HG02852 (cell line): ENCODE measurements at regions not wholly inside any gene's neighbourhood (a gene's known extent, or its start where the extent isn't known, plus 50 kb on each side); places are given as distances from the start of the nearest gene placed in this dataset.
A peak's percentile ranks its signal among the peaks of the same experiment; 100 is the strongest.

Experiments
- ATAC-seq: cut with Tn5 transposase; IDR thresholded peaks from one replicate; pipeline ENCODE4 v1.9.1; 2021; ENCODE audit warnings: mild to moderate bottlenecking, moderate library complexity; ENCODE audit not compliant: unreplicated experiment

GRCh38 chr6:14187406-14187805, 69.8 kb downstream of the CD83 start:
- no peak for ATAC-seq

- no peak for ATAC-seq
Measured at GRCh38 chr6:14189074-14189473, 71.5 kb downstream of the CD83 start.

DNA sequence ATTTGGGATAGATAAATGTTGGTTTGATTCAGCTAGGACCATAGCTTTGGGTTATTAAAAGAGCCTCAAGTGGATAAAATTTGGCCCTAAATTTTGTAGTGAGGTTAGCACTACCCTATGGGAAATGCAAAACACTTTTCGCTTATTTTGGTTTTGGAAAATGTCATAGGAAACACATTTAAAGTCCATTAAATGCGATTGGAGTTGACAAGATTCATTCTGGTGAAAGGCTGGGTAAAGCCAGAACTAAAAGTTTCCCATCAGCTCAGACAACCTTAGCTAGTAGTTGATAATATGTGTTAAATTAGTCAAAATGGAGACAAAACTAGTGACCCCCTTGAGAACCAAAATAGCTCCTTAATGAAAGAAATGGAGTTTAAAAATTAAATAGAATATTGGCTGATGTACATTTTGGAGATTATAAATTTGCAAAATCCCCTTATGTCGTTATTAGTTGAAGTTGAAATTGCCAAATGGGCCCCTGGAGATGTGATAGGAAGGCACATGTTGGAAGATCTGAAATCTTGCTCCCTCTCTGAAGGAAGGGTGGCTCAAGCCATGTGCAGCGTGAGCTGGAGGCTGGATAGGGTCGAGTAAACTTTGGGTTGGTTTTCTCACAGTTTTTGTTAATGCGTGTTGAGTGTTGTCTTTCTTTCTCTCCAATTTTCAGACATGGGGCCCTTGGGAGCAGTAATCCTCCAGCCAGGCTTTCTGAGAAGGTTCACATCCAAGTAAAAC, 72.8 kb downstream of the CD83 start:
- ATAC-seq: no peak

DNA sequence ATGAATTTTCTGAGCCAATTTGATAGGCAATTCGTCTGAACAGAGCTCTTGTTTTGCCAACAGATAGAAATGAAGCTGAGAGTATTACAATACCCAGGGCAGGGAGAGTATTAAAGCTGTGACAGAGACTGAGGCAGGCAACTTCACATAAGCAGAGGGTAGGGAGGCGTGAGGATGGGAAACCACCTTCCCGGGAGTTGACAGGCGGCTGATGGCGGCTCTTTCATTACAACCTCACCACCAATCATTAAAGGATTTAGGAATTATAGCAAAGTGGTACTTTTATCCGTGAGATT, 73.3 kb downstream of the CD83 start:
- no peak for ATAC-seq

- ATAC-seq: no peak
Measured at GRCh38 chr6:14191761-14192160, 74.2 kb downstream of the CD83 start.

DNA sequence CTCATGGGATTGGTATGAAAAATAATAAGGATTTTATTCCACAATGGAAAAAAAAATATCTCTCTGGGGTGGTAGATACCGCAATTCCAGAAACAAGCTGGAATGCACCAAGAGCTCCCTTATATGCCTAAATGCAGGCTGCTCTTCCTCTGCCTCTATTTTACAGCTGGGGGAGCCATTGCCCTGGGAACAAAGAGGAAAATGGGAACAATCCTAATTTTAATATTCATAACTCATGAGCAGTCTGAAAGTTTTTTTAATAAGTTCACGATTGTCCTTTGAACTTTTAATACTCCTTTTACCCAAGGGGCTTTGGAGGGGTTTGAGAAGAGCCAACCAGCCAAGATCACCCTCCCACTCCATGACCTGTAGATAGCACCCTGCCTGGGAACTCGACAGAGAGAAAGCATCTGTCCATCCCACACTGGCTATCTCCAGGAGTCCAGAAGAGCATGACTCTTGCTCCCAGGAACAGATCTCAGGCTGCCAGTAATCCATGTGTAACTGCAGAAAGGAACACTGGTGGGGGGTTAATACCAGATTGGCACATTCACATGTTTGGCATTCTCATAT, 74.7 kb downstream of the CD83 start:
- ATAC-seq: no peak

DNA sequence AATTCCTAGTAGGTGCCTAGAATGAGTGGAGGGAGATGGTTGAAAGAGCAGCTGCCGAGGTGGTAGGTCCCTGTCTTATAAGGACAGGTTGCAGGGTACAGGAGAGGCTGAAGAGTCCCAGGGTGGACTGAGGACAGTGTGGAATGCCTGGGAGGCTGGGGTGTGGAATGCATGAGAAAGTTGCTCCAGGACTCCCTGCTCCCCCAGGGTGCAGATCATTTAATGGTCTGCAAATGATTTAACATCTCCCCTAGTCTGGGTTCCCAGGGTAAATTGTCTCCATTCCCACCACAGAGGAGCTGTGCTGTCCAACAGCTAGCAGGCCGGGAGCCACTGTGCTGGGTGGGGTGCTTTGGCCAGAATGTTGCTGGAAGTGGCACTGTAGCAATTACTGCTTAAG, 76.0 kb downstream of the CD83 start:
- no peak for ATAC-seq

DNA sequence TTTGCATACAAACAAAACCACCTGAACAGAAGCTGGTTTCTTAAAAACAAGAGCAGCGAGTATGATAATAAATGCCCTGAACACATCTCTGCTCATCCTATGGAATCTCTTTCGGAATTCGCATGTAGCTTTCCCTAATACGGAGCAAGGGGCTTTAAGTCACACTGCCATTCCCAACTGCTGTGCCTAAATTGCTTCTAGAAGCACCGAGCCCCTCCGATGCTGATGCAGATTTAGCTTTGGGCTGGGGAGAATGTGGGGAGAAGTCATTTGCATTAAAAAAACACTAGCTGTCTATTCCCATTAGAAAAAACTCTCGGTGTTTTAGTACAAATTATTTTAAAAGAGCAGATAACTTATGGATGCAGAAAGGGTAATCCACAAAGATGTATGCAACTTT, 76.9 kb downstream of the CD83 start:
- no peak for ATAC-seq

GRCh38 chr6:14194976-14195375, 77.4 kb downstream of the CD83 start:
- no peak for ATAC-seq

DNA sequence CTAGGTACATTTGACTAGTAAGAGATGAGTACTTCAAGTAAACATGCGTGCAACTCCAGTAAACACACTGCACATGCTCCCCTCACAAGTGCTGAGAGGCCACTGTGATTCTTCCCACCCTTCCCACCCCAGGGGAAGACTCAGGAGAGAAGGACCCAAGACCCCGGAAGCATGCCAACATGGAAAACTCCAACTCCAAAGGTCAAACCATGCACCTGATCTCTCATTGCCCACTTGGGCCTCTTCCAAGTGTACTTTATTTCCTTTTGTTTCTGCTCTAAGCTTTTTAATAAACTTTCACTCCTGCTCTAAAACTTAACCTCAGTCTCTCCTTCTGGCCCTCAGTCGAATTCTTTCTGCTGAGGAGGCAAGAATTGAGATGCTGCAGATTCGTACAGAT, 78.5 kb downstream of the CD83 start:
- ATAC-seq: no peak

DNA sequence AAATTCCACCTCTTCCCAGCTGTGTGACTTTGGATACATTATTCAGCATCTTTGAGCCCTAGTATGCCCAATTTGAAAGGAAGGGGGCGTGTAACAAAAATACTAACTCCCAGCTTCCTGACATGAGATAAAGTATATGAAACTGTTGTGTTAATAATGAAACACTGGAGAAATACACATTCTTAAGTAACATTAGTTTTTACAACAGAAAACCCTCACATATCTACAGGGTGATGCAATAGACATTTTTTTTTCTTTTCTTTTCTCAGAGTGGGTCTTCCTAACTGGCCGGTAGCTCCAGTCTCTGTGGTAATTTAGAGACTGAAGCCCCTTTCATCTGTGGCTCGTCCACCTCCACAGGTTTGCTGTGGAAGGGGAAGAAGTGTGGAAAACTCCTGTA, 79.5 kb downstream of the CD83 start:
- ATAC-seq: no peak

- ATAC-seq: no peak
Measured at GRCh38 chr6:14200047-14200446, 82.5 kb downstream of the CD83 start.

- ATAC-seq: no peak
Measured at GRCh38 chr6:14202947-14203346, 85.4 kb downstream of the CD83 start.

- no peak for ATAC-seq
Measured at GRCh38 chr6:14206391-14206790, 88.8 kb downstream of the CD83 start.

- ATAC-seq: no peak
Measured at GRCh38 chr6:14207448-14207847, 89.9 kb downstream of the CD83 start.

- ATAC-seq: no peak
Measured at GRCh38 chr6:14209000-14209399, 91.4 kb downstream of the CD83 start.

DNA sequence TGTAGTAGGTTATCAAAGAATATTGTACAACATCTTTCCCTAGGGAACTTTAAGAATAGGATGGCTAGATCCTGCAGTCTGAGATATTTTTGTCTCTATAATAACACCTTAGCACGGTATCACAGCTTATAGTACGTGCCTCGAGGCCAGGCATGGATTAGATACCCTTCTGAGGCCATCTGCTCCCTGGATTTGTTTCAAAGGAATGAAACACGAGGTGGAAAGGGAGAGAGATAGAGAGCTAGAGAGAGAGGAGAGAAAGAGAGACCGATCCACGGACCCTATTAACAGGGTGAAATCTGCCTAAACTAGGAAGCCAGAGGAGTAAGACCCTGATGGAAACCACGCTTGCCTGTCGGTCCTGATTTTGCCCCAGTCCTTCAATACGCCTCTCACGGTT, 92.5 kb downstream of the CD83 start:
- no peak for ATAC-seq

DNA sequence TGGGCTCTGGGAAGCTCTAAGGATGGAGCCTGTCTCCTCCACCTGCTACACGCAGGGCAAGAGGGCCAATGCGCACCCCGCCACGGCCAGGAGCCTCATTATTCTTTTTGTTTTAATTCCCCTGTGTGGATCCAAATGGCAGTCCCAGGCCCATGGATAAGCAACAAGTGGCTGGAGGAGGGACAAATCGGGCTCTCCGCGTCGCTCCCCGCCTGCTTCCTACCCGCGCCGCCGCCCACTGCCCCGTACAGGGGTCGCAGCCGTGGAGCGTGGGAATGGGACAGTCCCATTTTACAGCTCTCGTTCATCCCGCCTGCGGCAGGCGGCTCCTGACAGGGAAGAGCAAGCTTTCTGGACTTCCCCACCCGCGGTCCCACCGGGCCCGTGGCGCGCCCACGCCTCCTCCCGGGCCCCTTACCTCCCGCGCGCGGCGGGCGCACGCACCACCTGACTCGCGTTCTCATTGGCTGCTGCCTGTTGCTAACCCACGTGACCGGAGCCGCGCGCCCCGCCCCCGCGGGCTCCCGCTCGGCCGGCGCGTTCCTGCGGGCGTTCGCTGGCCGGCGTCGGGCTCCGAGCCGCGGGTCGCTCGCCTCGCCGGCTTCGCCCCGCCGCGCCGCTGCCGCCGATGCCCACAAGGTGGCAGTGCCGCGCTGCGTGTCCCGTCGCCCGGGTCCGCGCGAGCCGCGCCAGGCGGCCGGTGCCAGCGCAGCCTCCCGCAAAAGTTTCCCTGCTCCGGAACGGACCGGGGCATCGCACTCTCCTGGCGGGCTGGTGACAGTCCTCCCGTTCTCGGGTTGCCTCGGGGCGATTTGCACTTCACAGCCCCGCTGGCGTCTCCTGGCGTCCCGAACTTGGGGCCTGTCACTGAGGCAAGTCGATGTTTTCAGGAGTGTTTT, 93.3 kb downstream of the CD83 start:
- peak; percentile 95 for ATAC-seq

DNA sequence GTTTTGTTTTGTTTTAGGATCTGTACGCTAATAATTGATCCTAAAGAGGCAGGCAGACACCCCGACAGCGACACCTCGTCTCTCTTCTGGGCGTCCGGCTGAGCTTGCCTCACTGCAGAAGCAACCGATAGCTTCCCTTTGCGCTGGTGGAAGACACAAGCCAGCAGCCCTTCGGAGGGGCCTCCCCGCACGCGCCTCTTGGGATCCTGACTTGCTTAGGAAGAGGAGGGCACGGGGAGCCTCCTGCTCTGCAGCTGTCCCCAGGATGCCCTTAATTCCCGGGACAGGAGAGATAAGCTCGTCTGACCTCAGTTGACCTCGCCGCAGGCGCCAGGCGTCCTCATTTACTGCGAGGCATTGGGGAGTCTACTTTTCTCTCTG, 94.0 kb downstream of the CD83 start:
- ATAC-seq: peak; percentile 4

DNA sequence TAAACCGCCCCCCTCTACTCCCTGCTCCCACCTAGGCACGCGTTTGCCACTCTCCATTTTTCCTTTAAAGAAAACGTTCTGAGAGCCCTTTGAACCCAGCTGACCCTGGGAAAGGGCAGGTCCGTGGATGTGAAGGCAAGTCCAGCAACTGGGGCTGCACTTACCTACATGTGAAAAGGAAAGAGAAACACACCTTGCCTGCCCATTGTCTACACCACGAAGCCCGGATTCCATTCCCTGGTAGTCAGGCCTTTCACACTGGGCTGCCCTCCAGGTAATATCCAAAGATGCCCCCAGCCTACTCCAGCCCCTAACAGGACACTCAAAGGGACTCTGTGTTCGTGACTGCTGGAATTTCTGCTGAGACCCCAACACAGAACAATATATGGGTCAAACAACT, 94.4 kb downstream of the CD83 start:
- no peak for ATAC-seq

DNA sequence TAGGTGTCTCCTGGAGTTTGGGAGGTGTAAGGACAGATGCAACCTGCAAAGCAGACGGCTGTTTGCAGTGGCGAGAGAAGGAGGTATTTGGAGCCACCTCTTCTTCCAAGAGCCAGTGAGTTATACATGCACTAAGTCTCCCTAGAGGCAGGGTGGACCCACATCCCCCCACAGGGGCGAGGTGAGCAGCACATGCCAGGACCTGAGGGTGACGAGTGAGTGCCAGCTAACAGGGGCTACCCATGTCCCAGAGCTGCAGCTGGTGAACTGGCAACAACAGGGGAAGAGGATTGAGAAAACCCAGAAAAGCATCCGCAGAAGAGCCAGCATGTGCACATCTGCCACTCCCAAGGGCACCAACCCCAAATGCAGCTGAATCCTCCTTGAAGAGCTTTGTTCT, 95.1 kb downstream of the CD83 start:
- no peak for ATAC-seq
